ENCODE measurements at regions not wholly inside any gene's neighbourhood (a gene's known extent, or its start where the extent isn't known, plus 50 kb on each side); places are given as distances from the start of the nearest gene placed in this dataset.

DNA sequence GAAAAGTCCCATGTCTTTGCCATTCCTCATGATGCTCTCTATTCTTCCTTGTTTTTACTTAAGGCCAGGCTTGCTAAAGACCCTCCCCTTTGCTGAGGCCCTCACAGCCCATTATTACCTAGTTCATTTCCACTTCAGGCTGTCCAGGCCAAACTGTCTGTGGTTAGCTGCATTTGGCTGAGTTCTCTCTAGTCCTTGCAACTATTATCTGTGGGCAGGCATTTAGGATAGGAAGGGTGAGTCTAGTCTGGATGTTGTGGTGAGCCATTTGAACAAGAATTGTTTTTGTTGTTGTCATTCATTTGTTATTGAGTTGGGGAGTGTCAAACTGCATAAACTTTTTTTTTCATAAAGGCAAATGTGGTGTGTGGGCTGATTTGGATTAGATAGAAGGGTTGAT lies 182.4 kb downstream of the CD109 start:
- TF ChIP-seq, protein P1, sequence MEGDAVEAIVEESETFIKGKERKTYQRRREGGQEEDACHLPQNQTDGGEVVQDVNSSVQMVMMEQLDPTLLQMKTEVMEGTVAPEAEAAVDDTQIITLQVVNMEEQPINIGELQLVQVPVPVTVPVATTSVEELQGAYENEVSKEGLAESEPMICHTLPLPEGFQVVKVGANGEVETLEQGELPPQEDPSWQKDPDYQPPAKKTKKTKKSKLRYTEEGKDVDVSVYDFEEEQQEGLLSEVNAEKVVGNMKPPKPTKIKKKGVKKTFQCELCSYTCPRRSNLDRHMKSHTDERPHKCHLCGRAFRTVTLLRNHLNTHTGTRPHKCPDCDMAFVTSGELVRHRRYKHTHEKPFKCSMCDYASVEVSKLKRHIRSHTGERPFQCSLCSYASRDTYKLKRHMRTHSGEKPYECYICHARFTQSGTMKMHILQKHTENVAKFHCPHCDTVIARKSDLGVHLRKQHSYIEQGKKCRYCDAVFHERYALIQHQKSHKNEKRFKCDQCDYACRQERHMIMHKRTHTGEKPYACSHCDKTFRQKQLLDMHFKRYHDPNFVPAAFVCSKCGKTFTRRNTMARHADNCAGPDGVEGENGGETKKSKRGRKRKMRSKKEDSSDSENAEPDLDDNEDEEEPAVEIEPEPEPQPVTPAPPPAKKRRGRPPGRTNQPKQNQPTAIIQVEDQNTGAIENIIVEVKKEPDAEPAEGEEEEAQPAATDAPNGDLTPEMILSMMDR (conservative IDR thresholded peaks at IDR 0.05; ENCODE audit: low read depth in 2 of 2) = no peak
- TF ChIP-seq, protein P2, sequence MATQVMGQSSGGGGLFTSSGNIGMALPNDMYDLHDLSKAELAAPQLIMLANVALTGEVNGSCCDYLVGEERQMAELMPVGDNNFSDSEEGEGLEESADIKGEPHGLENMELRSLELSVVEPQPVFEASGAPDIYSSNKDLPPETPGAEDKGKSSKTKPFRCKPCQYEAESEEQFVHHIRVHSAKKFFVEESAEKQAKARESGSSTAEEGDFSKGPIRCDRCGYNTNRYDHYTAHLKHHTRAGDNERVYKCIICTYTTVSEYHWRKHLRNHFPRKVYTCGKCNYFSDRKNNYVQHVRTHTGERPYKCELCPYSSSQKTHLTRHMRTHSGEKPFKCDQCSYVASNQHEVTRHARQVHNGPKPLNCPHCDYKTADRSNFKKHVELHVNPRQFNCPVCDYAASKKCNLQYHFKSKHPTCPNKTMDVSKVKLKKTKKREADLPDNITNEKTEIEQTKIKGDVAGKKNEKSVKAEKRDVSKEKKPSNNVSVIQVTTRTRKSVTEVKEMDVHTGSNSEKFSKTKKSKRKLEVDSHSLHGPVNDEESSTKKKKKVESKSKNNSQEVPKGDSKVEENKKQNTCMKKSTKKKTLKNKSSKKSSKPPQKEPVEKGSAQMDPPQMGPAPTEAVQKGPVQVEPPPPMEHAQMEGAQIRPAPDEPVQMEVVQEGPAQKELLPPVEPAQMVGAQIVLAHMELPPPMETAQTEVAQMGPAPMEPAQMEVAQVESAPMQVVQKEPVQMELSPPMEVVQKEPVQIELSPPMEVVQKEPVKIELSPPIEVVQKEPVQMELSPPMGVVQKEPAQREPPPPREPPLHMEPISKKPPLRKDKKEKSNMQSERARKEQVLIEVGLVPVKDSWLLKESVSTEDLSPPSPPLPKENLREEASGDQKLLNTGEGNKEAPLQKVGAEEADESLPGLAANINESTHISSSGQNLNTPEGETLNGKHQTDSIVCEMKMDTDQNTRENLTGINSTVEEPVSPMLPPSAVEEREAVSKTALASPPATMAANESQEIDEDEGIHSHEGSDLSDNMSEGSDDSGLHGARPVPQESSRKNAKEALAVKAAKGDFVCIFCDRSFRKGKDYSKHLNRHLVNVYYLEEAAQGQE (IDR thresholded peaks at IDR 0.05; ENCODE audit: unreplicated experiment) = no peak
- no peak for TF ChIP-seq ZNF331 (CRISPR knock-in tag; IDR thresholded peaks at IDR 0.05; ENCODE audit: low read depth)
- TF ChIP-seq NANOG (IDR thresholded peaks at IDR 0.05; ENCODE audit: borderline replicate concordance) = no peak
- TF ChIP-seq POLR2AphosphoS5 (IDR thresholded peaks at IDR 0.05; ENCODE audit: low read depth) = no peak
- no peak for TF ChIP-seq EZH2 (IDR thresholded peaks at IDR 0.05; ENCODE audit: low read depth, unreplicated experiment)
- TF ChIP-seq CREB1 (CRISPR knock-in tag; IDR thresholded peaks at IDR 0.05; ENCODE audit: low read depth) = no peak
- TF ChIP-seq EZH2phosphoT487 (IDR thresholded peaks at IDR 0.05; ENCODE audit: unreplicated experiment) = no peak

Measured in GM23338 (cell line).